ENCODE measurements at regions not wholly inside any gene's neighbourhood (a gene's known extent, or its start where the extent isn't known, plus 50 kb on each side); places are given as distances from the start of the nearest gene placed in this dataset.

DNA sequence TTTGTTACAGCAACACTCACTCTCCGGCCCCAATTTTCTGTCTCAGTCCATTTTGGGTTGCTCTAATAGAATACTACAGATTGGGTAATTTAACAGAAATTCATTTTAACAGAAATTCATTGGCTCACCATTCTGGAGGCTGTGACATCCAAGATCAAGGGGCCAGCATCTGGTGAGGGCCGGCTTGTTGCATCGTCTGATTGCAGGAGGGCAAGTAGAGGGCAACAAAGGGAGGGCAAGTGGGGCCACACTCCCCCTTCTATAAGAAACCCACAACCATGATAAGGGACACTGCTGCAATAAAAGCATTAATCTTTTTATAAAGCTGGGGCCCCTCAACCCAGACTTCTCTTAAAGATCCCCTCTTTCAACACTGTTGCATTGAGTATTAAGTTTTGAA is 260.1 kb upstream of the TMPRSS15 start:
- Histone ChIP-seq H3K36me3 (ENCODE audit: control insufficient read depth in 1 of 2, insufficient read depth in 2 of 2, low read depth in 1 of 2, low read length in 2 of 2) (no peaks in the 10 kb centered on the region), H2AK5ac (ENCODE audit: low read length, severe bottlenecking) (no peak overlapping the region), H2BK5ac (ENCODE audit: low read depth, low read length, poor library complexity, severe bottlenecking) (no peak overlapping the region), H3K4me1 (ENCODE audit: control insufficient read depth, insufficient read depth, low read depth, low read length) (peaks cover 1% of the 10 kb centered on the region), H3K9me3 (ENCODE audit: control insufficient read depth, low read length) (peaks cover 4% of the 10 kb centered on the region), H2BK15ac (ENCODE audit: low read depth, poor library complexity, severe bottlenecking) (no peak overlapping the region), H3K9ac (ENCODE audit: low read length) (no peak overlapping the region), H3K23ac (ENCODE audit: low read length in 2 of 2) (no peak overlapping the region), H2BK120ac (ENCODE audit: low read depth, low read length) (no peak overlapping the region), H3K27me3 (ENCODE audit: control insufficient read depth in 1 of 2, insufficient read depth in 1 of 2, low read length in 2 of 2) (no peaks in the 10 kb centered on the region), H3K27ac (ENCODE audit: low read length, poor library complexity, severe bottlenecking) (no peak overlapping the region), H3K4ac (ENCODE audit: low read depth in 1 of 2, low read length in 2 of 2) (no peak overlapping the region), H4K91ac (ENCODE audit: low read length) (no peak overlapping the region), H3K4me3 (ENCODE audit: insufficient read depth in 1 of 2, low read depth in 1 of 2, low read length in 2 of 2) (no peak overlapping the region), H3K18ac (ENCODE audit: low read depth in 1 of 2, low read length in 2 of 2) (no peak overlapping the region), H3K79me1 (replicated peaks; ENCODE audit: low read length, poor library complexity, severe bottlenecking) (no peaks in the 10 kb centered on the region), H2AFZ (ENCODE audit: low read depth, low read length) (no peak overlapping the region), H3K14ac (ENCODE audit: low read length in 2 of 2) (no peak overlapping the region), H4K8ac (ENCODE audit: low read length) (no peak overlapping the region), H2BK12ac (ENCODE audit: low read length in 2 of 2) (no peak overlapping the region), H3K4me2 (ENCODE audit: low read length, poor library complexity, severe bottlenecking) (no peak overlapping the region)
- 95% methylated on average over 2 of the region's 3 CpGs for WGBS
- no peak for DNase-seq

DNA sequence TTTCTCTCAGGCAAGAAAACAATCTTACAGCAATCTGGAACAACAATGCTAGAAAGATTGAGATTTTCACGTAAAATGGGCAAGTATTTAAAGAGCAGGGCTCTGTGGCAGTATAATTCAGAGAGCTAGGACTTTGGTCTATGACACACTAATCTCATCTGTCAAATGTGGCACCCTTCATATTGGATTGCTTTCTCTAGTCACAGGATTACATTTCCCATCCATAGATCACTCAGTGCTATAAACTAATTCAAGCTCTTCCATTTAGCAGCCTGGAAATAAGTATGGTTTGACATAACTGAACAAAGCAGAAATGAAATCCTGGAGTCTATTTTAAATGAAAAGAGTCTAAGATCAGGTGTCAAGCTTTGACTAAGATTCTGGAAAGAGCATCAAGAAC is 263.1 kb upstream of the TMPRSS15 start:
- 100% methylated on average over 1 of the region's 1 CpG for WGBS
- no peak for DNase-seq

GRCh38 chr21:18673789-18674188 is 270.2 kb upstream of the TMPRSS15 start:
- Histone ChIP-seq H3K79me1 (replicated peaks; ENCODE audit: low read length, poor library complexity, severe bottlenecking) (no peaks in the 10 kb centered on the region), H3K9me3 (ENCODE audit: control insufficient read depth, low read length) (peaks cover 3% of the 10 kb centered on the region), H3K4ac (ENCODE audit: low read depth in 1 of 2, low read length in 2 of 2) (no peak overlapping the region), H2BK120ac (ENCODE audit: low read depth, low read length) (no peak overlapping the region), H2BK5ac (ENCODE audit: low read depth, low read length, poor library complexity, severe bottlenecking) (no peak overlapping the region), H3K14ac (ENCODE audit: low read length in 2 of 2) (no peak overlapping the region), H3K4me2 (ENCODE audit: low read length, poor library complexity, severe bottlenecking) (no peak overlapping the region), H3K36me3 (ENCODE audit: control insufficient read depth in 1 of 2, insufficient read depth in 2 of 2, low read depth in 1 of 2, low read length in 2 of 2) (no peaks in the 10 kb centered on the region), H3K4me1 (ENCODE audit: control insufficient read depth, insufficient read depth, low read depth, low read length) (no peaks in the 10 kb centered on the region), H3K18ac (ENCODE audit: low read depth in 1 of 2, low read length in 2 of 2) (no peak overlapping the region), H2BK15ac (ENCODE audit: low read depth, poor library complexity, severe bottlenecking) (no peak overlapping the region), H2AK5ac (ENCODE audit: low read length, severe bottlenecking) (no peak overlapping the region), H2BK12ac (ENCODE audit: low read length in 2 of 2) (no peak overlapping the region), H4K8ac (ENCODE audit: low read length) (no peak overlapping the region), H3K4me3 (ENCODE audit: insufficient read depth in 1 of 2, low read depth in 1 of 2, low read length in 2 of 2) (no peak overlapping the region), H3K27ac (ENCODE audit: low read length, poor library complexity, severe bottlenecking) (no peak overlapping the region), H2AFZ (ENCODE audit: low read depth, low read length) (no peak overlapping the region), H3K23ac (ENCODE audit: low read length in 2 of 2) (no peak overlapping the region), H4K91ac (ENCODE audit: low read length) (no peak overlapping the region), H3K9ac (ENCODE audit: low read length) (no peak overlapping the region), H3K27me3 (ENCODE audit: control insufficient read depth in 1 of 2, insufficient read depth in 1 of 2, low read length in 2 of 2) (no peaks in the 10 kb centered on the region)
- WGBS: no CpG with 5 or more reads among the region's 1 CpG
- no peak for DNase-seq

More for the DNA sequence above, 263.1 kb upstream of the TMPRSS15 start:
- Histone ChIP-seq H3K4ac (ENCODE audit: low read depth in 1 of 2, low read length in 2 of 2) (no peak overlapping the region), H3K36me3 (ENCODE audit: control insufficient read depth in 1 of 2, insufficient read depth in 2 of 2, low read depth in 1 of 2, low read length in 2 of 2) (no peaks in the 10 kb centered on the region), H3K9me3 (ENCODE audit: control insufficient read depth, low read length) (peaks cover 8% of the 10 kb centered on the region), H4K8ac (ENCODE audit: low read length) (no peak overlapping the region), H3K27ac (ENCODE audit: low read length, poor library complexity, severe bottlenecking) (no peak overlapping the region), H3K18ac (ENCODE audit: low read depth in 1 of 2, low read length in 2 of 2) (no peak overlapping the region), H3K4me1 (ENCODE audit: control insufficient read depth, insufficient read depth, low read depth, low read length) (peaks cover 1% of the 10 kb centered on the region), H3K9ac (ENCODE audit: low read length) (no peak overlapping the region), H2BK120ac (ENCODE audit: low read depth, low read length) (no peak overlapping the region), H3K4me3 (ENCODE audit: insufficient read depth in 1 of 2, low read depth in 1 of 2, low read length in 2 of 2) (no peak overlapping the region), H3K4me2 (ENCODE audit: low read length, poor library complexity, severe bottlenecking) (no peak overlapping the region), H2AK5ac (ENCODE audit: low read length, severe bottlenecking) (no peak overlapping the region), H4K91ac (ENCODE audit: low read length) (no peak overlapping the region), H3K14ac (ENCODE audit: low read length in 2 of 2) (no peak overlapping the region), H2BK5ac (ENCODE audit: low read depth, low read length, poor library complexity, severe bottlenecking) (no peak overlapping the region), H2BK15ac (ENCODE audit: low read depth, poor library complexity, severe bottlenecking) (no peak overlapping the region), H3K23ac (ENCODE audit: low read length in 2 of 2) (no peak overlapping the region), H2BK12ac (ENCODE audit: low read length in 2 of 2) (no peak overlapping the region), H3K27me3 (ENCODE audit: control insufficient read depth in 1 of 2, insufficient read depth in 1 of 2, low read length in 2 of 2) (no peaks in the 10 kb centered on the region), H2AFZ (ENCODE audit: low read depth, low read length) (no peak overlapping the region), H3K79me1 (replicated peaks; ENCODE audit: low read length, poor library complexity, severe bottlenecking) (no peaks in the 10 kb centered on the region)

DNA sequence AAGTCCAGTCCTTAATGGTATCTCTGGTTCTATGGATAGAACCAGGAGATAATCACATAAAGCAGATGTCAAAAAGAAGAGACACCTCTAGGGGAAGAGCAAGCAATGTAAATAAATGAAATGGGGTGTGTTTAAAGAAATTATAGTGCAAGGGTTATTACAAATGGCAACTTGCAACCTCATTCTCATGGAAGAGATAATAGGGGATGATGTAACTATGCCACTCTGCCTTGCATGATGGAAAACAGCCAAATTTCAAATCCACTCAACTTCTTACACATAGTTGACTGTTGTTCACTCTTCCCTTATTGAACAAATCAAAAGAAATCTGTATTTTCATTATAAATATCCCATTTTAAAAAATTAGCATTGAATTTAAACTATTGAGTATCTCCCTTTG is 274.0 kb upstream of the TMPRSS15 start:
- Histone ChIP-seq H3K79me1 (replicated peaks; ENCODE audit: low read length, poor library complexity, severe bottlenecking) (no peaks in the 10 kb centered on the region), H2BK12ac (ENCODE audit: low read length in 2 of 2) (no peak overlapping the region), H2BK120ac (ENCODE audit: low read depth, low read length) (no peak overlapping the region), H3K4me2 (ENCODE audit: low read length, poor library complexity, severe bottlenecking) (no peak overlapping the region), H2BK15ac (ENCODE audit: low read depth, poor library complexity, severe bottlenecking) (no peak overlapping the region), H3K18ac (ENCODE audit: low read depth in 1 of 2, low read length in 2 of 2) (no peak overlapping the region), H2BK5ac (ENCODE audit: low read depth, low read length, poor library complexity, severe bottlenecking) (no peak overlapping the region), H3K9me3 (ENCODE audit: control insufficient read depth, low read length) (no peaks in the 10 kb centered on the region), H3K27ac (ENCODE audit: low read length, poor library complexity, severe bottlenecking) (no peak overlapping the region), H4K91ac (ENCODE audit: low read length) (no peak overlapping the region), H4K8ac (ENCODE audit: low read length) (no peak overlapping the region), H3K9ac (ENCODE audit: low read length) (no peak overlapping the region), H3K36me3 (ENCODE audit: control insufficient read depth in 1 of 2, insufficient read depth in 2 of 2, low read depth in 1 of 2, low read length in 2 of 2) (no peaks in the 10 kb centered on the region), H3K4me3 (ENCODE audit: insufficient read depth in 1 of 2, low read depth in 1 of 2, low read length in 2 of 2) (no peak overlapping the region), H3K4me1 (ENCODE audit: control insufficient read depth, insufficient read depth, low read depth, low read length) (no peaks in the 10 kb centered on the region), H3K4ac (ENCODE audit: low read depth in 1 of 2, low read length in 2 of 2) (no peak overlapping the region), H3K23ac (ENCODE audit: low read length in 2 of 2) (no peak overlapping the region), H3K27me3 (ENCODE audit: control insufficient read depth in 1 of 2, insufficient read depth in 1 of 2, low read length in 2 of 2) (no peaks in the 10 kb centered on the region), H3K14ac (ENCODE audit: low read length in 2 of 2) (no peak overlapping the region), H2AK5ac (ENCODE audit: low read length, severe bottlenecking) (no peak overlapping the region), H2AFZ (ENCODE audit: low read depth, low read length) (no peak overlapping the region)
- DNase-seq: no peak

All from mesenchymal stem cell (in vitro differentiated cells and primary cell).